HepG2 (cell line): ENCODE measurements at regions not wholly inside any gene's neighbourhood (a gene's known extent, or its start where the extent isn't known, plus 50 kb on each side); places are given as distances from the start of the nearest gene placed in this dataset.

ENCODE experiments used
- ATAC-seq: fragments of 200-7000 bp; cut with Tn5 transposase; 3 replicates; pipeline ENCODE4 v1.9.1; 2020; ENCODE audit warnings: mild to moderate bottlenecking, moderate library complexity
- BruUV-seq: library from RNA; stranded (reverse); fragments of 400-500 nt; replicated peaks from 2 replicates; lab custom pipeline; 2021; lab: Mats Ljungman, UMichigan
- CTCF ChIA-PET: fragments of 300-600 bp; formaldehyde crosslinking; extraction: SDS; loops from one replicate; lab custom pipeline; 2021; ENCODE audit warnings: low total read pairs, inconsistent platforms, low intra/inter-chr PET ratio; lab: Yijun Ruan, JAX
- POLR2A ChIA-PET: fragments of 350-600 bp; sonication (Branson Sonifier 250); formaldehyde crosslinking; loops from one replicate; lab custom pipeline; 2020; ENCODE audit warnings: antibody characterized with exemption, inconsistent platforms; lab: Yijun Ruan, JAX
- DNase-seq: peaks from one replicate; pipeline ENCODE4 v3.0.0-alpha.2; 2015; ENCODE audit warnings: low spot score
- FAIRE-seq: peaks from 3 replicates; lab custom pipeline; 2011; peaks lifted over from hg19 to GRCh38; lab: Jason Lieb, UNC
- H2AFZ ChIP-seq: one replicate; pipeline ENCODE4 v1.6.1; 2011; ENCODE audit warnings: low read length, inconsistent platforms
- H3K27ac ChIP-seq: fragments of 300-600 bp; 3 replicates; pipeline ENCODE4 v1.8.0; 2011; ENCODE audit warnings: mixed run types, mild to moderate bottlenecking, mixed read lengths, low read length, inconsistent platforms; ENCODE audit not compliant: insufficient read depth; ENCODE audit errors: extremely low read length
- H3K27me3 ChIP-seq, 2 experiments: fragments of 200-600 bp in 1 of 2; 2 replicates in 1 of 2; 3 replicates in 1 of 2; pipeline versions ENCODE4 v1.6.0 to v1.8.0; 2011; ENCODE audit warnings: low read length in 2 of 2, mild to moderate bottlenecking in 2 of 2, moderate library complexity in 2 of 2, inconsistent platforms in 1 of 2; ENCODE audit not compliant: insufficient read depth in 2 of 2, control insufficient read depth in 1 of 2
- H3K36me3 ChIP-seq, 2 experiments: fragments of 200-600 bp in 1 of 2; replicated peaks in 1 of 2; 2 replicates in 1 of 2; 3 replicates in 1 of 2; pipeline versions ENCODE4 v1.5.1 to v1.8.0; 2011; ENCODE audit warnings: low read length in 2 of 2, inconsistent platforms in 1 of 2; ENCODE audit not compliant: insufficient read depth in 2 of 2, control insufficient read depth in 1 of 2
- H3K4me1 ChIP-seq: 2 replicates; pipeline ENCODE4 v1.5.1; 2012; ENCODE audit warnings: low read length, inconsistent platforms; ENCODE audit not compliant: insufficient read depth
- H3K4me2 ChIP-seq: 2 replicates; pipeline ENCODE4 v1.6.0; 2011; ENCODE audit warnings: low read depth, low read length, inconsistent platforms
- H3K4me3 ChIP-seq, 3 experiments: fragments of 200-600 bp in 1 of 3; sonication (generic), shearing (Covaris generic) in 1 of 3; replicated peaks in 1 of 3; 2 replicates each; pipeline ENCODE4 v1.5.1; 2011 to 2016; ENCODE audit warnings: low read length in 3 of 3, inconsistent platforms in 2 of 3, low read depth in 2 of 3, mild to moderate bottlenecking in 2 of 3, control low read depth in 1 of 3, mixed read lengths in 1 of 3; ENCODE audit not compliant: insufficient read depth in 1 of 3
- H3K79me2 ChIP-seq: one replicate; pipeline ENCODE4 v1.6.1; 2011; ENCODE audit warnings: low read length, inconsistent platforms; ENCODE audit not compliant: insufficient read depth
- H3K9ac ChIP-seq: 2 replicates; pipeline ENCODE4 v1.6.0; 2011; ENCODE audit warnings: mild to moderate bottlenecking, low read depth, low read length, inconsistent platforms; ENCODE audit not compliant: insufficient read depth
- H3K9me3 ChIP-seq: 2 replicates; pipeline ENCODE4 v1.5.1; 2012; ENCODE audit warnings: mild to moderate bottlenecking, low read length
- H4K20me1 ChIP-seq: 2 replicates; pipeline ENCODE4 v1.6.0; 2011; ENCODE audit warnings: inconsistent platforms, mild to moderate bottlenecking, low read length, moderate library complexity; ENCODE audit not compliant: insufficient read depth
- DRAP1 ChIP-seq: IDR thresholded peaks from 2 replicates; pipeline ENCODE4 v1.6.1; 2016; ENCODE audit warnings: missing genetic modification reagents, missing compliant biosample characterization
- NFYC ChIP-seq: IDR thresholded peaks from 2 replicates; pipeline ENCODE4 v1.6.1; 2016; ENCODE audit warnings: missing genetic modification reagents, missing compliant biosample characterization
- SMAD1 ChIP-seq: sonication (generic); formaldehyde crosslinking; IDR thresholded peaks from 2 replicates; pipeline ENCODE4 v1.4.0; 2020; ENCODE audit warnings: missing genetic modification reagents, low read depth, mild to moderate bottlenecking, borderline replicate concordance
- SMARCE1 ChIP-seq: fragments of 450-650 bp; IDR thresholded peaks from 2 replicates; pipeline ENCODE4 v1.6.1; 2017; ENCODE audit warnings: borderline replicate concordance
- WGBS: methylation state at CpG from one replicate; pipeline ENCODE4 v1.1.6; 2017; ENCODE audit warnings: low lambda C conversion rate; 5-methylcytosine and 5-hydroxymethylcytosine counted together
- in situ Hi-C: cut with HindIII; loops from 2 replicates; pipeline ENCODE4 v1.10.0; 2017; ENCODE audit warnings: low pct_unique_long_range_greater_than_20kb; ENCODE audit not compliant: extremely low pct_ligation_motif_present
- intact Hi-C: fragments of 100-400 bp; cut with micrococcal nuclease; formaldehyde crosslinking; loops from one replicate; pipeline ENCODE4 v1.10.0; 2022; ENCODE audit not compliant: unreplicated experiment
- TF ChIP-seq, protein P1 (sequence below): fragments of 450-650 bp; IDR thresholded peaks from 2 replicates; pipeline ENCODE4 v1.6.1; 2017; ENCODE audit warnings: mild to moderate bottlenecking
- TF ChIP-seq, protein P2 (sequence below): sonication (generic); formaldehyde crosslinking; conservative IDR thresholded peaks from 2 replicates; pipeline ENCODE4 v1.8.0; 2022; ENCODE audit warnings: missing genetic modification reagents

DNA sequence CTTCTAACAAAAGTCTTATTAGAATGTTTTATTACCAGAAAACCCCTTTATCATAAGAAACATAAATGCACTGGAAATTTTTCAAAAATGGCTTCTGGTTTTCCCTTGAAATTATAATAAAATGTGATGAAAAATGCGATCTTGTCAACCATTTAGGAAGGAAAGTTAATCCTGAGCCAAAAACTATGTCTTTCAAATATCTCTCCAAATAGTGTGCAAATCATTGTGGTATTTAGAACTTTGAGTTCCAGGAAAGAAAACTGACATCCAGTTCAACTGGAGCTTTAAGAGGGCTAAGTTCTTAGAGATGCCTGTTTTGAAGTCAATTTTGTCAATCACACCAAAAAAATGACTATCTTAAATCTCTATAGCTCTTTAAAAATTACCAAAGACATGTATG is 425.4 kb downstream of the DNAH5 start (continued):
- TF ChIP-seq, protein P1, sequence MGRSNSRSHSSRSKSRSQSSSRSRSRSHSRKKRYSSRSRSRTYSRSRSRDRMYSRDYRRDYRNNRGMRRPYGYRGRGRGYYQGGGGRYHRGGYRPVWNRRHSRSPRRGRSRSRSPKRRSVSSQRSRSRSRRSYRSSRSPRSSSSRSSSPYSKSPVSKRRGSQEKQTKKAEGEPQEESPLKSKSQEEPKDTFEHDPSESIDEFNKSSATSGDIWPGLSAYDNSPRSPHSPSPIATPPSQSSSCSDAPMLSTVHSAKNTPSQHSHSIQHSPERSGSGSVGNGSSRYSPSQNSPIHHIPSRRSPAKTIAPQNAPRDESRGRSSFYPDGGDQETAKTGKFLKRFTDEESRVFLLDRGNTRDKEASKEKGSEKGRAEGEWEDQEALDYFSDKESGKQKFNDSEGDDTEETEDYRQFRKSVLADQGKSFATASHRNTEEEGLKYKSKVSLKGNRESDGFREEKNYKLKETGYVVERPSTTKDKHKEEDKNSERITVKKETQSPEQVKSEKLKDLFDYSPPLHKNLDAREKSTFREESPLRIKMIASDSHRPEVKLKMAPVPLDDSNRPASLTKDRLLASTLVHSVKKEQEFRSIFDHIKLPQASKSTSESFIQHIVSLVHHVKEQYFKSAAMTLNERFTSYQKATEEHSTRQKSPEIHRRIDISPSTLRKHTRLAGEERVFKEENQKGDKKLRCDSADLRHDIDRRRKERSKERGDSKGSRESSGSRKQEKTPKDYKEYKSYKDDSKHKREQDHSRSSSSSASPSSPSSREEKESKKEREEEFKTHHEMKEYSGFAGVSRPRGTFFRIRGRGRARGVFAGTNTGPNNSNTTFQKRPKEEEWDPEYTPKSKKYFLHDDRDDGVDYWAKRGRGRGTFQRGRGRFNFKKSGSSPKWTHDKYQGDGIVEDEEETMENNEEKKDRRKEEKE = no peak
- TF ChIP-seq DRAP1 (CRISPR knock-in tag) (no peak), SMAD1 (no peak)

GRCh38 chr5:13516195-13516594 is 428.3 kb downstream of the DNAH5 start:
- no peak for FAIRE-seq
- no TSS peak for BruUV-seq

GRCh38 chr5:13511442-13511841 is 433.0 kb downstream of the DNAH5 start:
- POLR2A ChIA-PET = no interaction called here
- Histone ChIP-seq H3K27ac (no peak overlapping the region), H2AFZ (no peak overlapping the region), H3K9ac (no peak overlapping the region), H3K36me3 (no peaks in the 10 kb centered on the region)
- intact Hi-C loops = no loop called here
- WGBS = 8% methylated on average over 2 of the region's 2 CpGs
- in situ Hi-C loops = no loop called here
- FAIRE-seq = no peak
- TF ChIP-seq, protein P2, sequence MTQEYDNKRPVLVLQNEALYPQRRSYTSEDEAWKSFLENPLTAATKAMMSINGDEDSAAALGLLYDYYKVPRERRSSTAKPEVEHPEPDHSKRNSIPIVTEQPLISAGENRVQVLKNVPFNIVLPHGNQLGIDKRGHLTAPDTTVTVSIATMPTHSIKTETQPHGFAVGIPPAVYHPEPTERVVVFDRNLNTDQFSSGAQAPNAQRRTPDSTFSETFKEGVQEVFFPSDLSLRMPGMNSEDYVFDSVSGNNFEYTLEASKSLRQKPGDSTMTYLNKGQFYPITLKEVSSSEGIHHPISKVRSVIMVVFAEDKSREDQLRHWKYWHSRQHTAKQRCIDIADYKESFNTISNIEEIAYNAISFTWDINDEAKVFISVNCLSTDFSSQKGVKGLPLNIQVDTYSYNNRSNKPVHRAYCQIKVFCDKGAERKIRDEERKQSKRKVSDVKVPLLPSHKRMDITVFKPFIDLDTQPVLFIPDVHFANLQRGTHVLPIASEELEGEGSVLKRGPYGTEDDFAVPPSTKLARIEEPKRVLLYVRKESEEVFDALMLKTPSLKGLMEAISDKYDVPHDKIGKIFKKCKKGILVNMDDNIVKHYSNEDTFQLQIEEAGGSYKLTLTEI (CRISPR knock-in tag) = no peak
- no peak for TF ChIP-seq NFYC
- TF ChIP-seq, all 625 proteins: peak for 0
- H4K20me1 ChIP-seq = no peaks in the 10 kb centered on the region
- ATAC-seq = no peak
- no peaks in the 10 kb centered on the region for H3K4me1 ChIP-seq
- H3K9me3 ChIP-seq = peaks cover 68% of the 10 kb centered on the region
- no TSS peak for BruUV-seq
- H3K79me2 ChIP-seq = no peaks in the 10 kb centered on the region
- no peak overlapping the region for H3K4me2 ChIP-seq
- H3K27me3 ChIP-seq = no peaks in the 10 kb centered on the region
- CTCF ChIA-PET = no interaction called here
- DNase-seq = no peak
- no peak overlapping the region for H3K4me3 ChIP-seq

More at GRCh38 chr5:13516195-13516594, 428.3 kb downstream of the DNAH5 start:
- Histone ChIP-seq H3K36me3 (no peaks in the 10 kb centered on the region), H4K20me1 (no peaks in the 10 kb centered on the region), H3K79me2 (no peaks in the 10 kb centered on the region), H3K9me3 (peaks cover 91% of the 10 kb centered on the region), H2AFZ (no peak overlapping the region), H3K27me3 (no peaks in the 10 kb centered on the region), H3K27ac (no peak overlapping the region), H3K9ac (no peak overlapping the region), H3K4me2 (no peak overlapping the region), H3K4me1 (no peaks in the 10 kb centered on the region), H3K4me3 (no peak overlapping the region)
- in situ Hi-C loops = no loop called here
- WGBS = 35% methylated on average over 1 of the region's 1 CpG
- CTCF ChIA-PET = no interaction called here
- POLR2A ChIA-PET = no interaction called here
- TF ChIP-seq SMARCE1 = no peak
- DNase-seq = no peak
- ATAC-seq = no peak
- intact Hi-C loops = no loop called here
